Fibroblast of mammary gland (primary cell): ENCODE measurements at regions not wholly inside any gene's neighbourhood (a gene's known extent, or its start where the extent isn't known, plus 50 kb on each side); places are given as distances from the start of the nearest gene placed in this dataset.

Source experiments
- DNase-seq: peaks from one replicate; pipeline ENCODE4 v3.0.0-alpha.2; 2010; ENCODE audit warnings: low read depth
- H3K4me3 ChIP-seq: 2 replicates; pipeline ENCODE4 v1.5.1; 2011; ENCODE audit warnings: low read depth, mild to moderate bottlenecking, low read length, moderate library complexity; ENCODE audit not compliant: control insufficient read depth
- CTCF ChIP-seq: conservative IDR thresholded peaks from 2 replicates; pipeline ENCODE4 v1.5.1; 2011; ENCODE audit warnings: low read depth, low read length, inconsistent platforms; ENCODE audit not compliant: control insufficient read depth, insufficient read depth

- H3K4me3 ChIP-seq, result no peak overlapping the region
- no peak for DNase-seq
- no peak for TF ChIP-seq CTCF
Observed at GRCh38 chr2:129428086-129428660, 551.3 kb upstream of the RAB6C start.

GRCh38 chr2:129430911-129431310 is 548.6 kb upstream of the RAB6C start:
- DNase-seq, result no peak
- no peak overlapping the region for H3K4me3 ChIP-seq
- TF ChIP-seq CTCF, result no peak

GRCh38 chr2:129431881-129432280 is 547.6 kb upstream of the RAB6C start:
- no peak overlapping the region for H3K4me3 ChIP-seq
- TF ChIP-seq CTCF, result no peak
- no peak for DNase-seq

- no peak for TF ChIP-seq CTCF
- no peak overlapping the region for H3K4me3 ChIP-seq
- no peak for DNase-seq
Observed at GRCh38 chr2:129436809-129437208, 542.7 kb upstream of the RAB6C start.

- H3K4me3 ChIP-seq, result no peak overlapping the region
- no peak for DNase-seq
- TF ChIP-seq CTCF, result no peak
Observed at GRCh38 chr2:129437725-129438124, 541.7 kb upstream of the RAB6C start.

- DNase-seq, result no peak
- H3K4me3 ChIP-seq, result no peak overlapping the region
- TF ChIP-seq CTCF, result no peak
Observed at GRCh38 chr2:129438501-129439057, 540.9 kb upstream of the RAB6C start.
